Neural cell (in vitro differentiated cells): ENCODE measurements at regions not wholly inside any gene's neighbourhood (a gene's known extent, or its start where the extent isn't known, plus 50 kb on each side); places are given as distances from the start of the nearest gene placed in this dataset.

Experiments used
- H2AFZ ChIP-seq: fragments of 200-600, 300-800 bp; sonication (generic), shearing (Covaris generic); 2 replicates; pipeline ENCODE4 v1.6.0; 2014; ENCODE audit warnings: low read depth, mild to moderate bottlenecking, antibody characterized with exemption, low read length, moderate library complexity
- H3F3A ChIP-seq: fragments of 200-600 bp; shearing (Covaris generic); 2 replicates; pipeline ENCODE4 v1.6.1; 2016; ENCODE audit warnings: mild to moderate bottlenecking, moderate library complexity, mixed read lengths, antibody characterized with exemption, low read length; ENCODE audit not compliant: insufficient read depth, poor library complexity, severe bottlenecking
- H3K27ac ChIP-seq: fragments of 200-600, 300-800 bp; sonication (generic), shearing (Covaris generic); 2 replicates; pipeline ENCODE4 v1.5.1; 2014; ENCODE audit warnings: mild to moderate bottlenecking, low read length, moderate library complexity
- H3K27me3 ChIP-seq: fragments of 300-800, 200-600 bp; sonication (generic), shearing (Covaris generic); 2 replicates; pipeline ENCODE4 v1.6.0; 2014; ENCODE audit warnings: mild to moderate bottlenecking, low read depth, low read length, moderate library complexity; ENCODE audit not compliant: insufficient read depth
- H3K36me3 ChIP-seq: fragments of 300-800, 200-600 bp; sonication (generic), shearing (Covaris generic); 2 replicates; pipeline ENCODE4 v1.5.1; 2014; ENCODE audit warnings: mild to moderate bottlenecking, antibody characterized with exemption, low read length, moderate library complexity; ENCODE audit not compliant: insufficient read depth
- H3K4me2 ChIP-seq: fragments of 300-800, 200-600 bp; sonication (generic), shearing (Covaris generic); 2 replicates; pipeline ENCODE4 v1.6.0; 2014; ENCODE audit warnings: mild to moderate bottlenecking, low read length
- H3K4me3 ChIP-seq: fragments of 300-800, 200-600 bp; sonication (generic), shearing (Covaris generic); 2 replicates; pipeline ENCODE4 v1.5.1; 2014; ENCODE audit warnings: mild to moderate bottlenecking, low read length, moderate library complexity
- H3K79me2 ChIP-seq: fragments of 200-600 bp; shearing (Covaris generic); replicated peaks from 2 replicates; pipeline ENCODE4 v1.6.0; 2014; ENCODE audit warnings: mild to moderate bottlenecking, low read length, moderate library complexity; ENCODE audit not compliant: insufficient read depth
- H3K9ac ChIP-seq: fragments of 300-800, 200-600 bp; sonication (generic), shearing (Covaris generic); 2 replicates; pipeline ENCODE4 v1.6.1; 2016; ENCODE audit warnings: mild to moderate bottlenecking, low read length, mixed read lengths
- H3K9me2 ChIP-seq: fragments of 200-600 bp; shearing (Covaris generic); 2 replicates; pipeline ENCODE4 v1.6.1; 2016; ENCODE audit warnings: mild to moderate bottlenecking, low read length, mixed read lengths; ENCODE audit not compliant: insufficient read depth
- H3K9me3 ChIP-seq: fragments of 200-600, 300-800 bp; sonication (generic), shearing (Covaris generic); 2 replicates; pipeline ENCODE4 v1.6.1; 2016; ENCODE audit warnings: mild to moderate bottlenecking, mixed run types, low read length, moderate library complexity, mixed read lengths
- H4K20me1 ChIP-seq: fragments of 200-600 bp; shearing (Covaris generic); 2 replicates; pipeline ENCODE4 v1.6.1; 2016; ENCODE audit warnings: mild to moderate bottlenecking, mixed run types; ENCODE audit not compliant: insufficient read depth
- CTCF ChIP-seq: fragments of 450-650 bp; IDR thresholded peaks from 2 replicates; pipeline ENCODE4 v1.5.1; 2014; ENCODE audit warnings: antibody characterized with exemption, mild to moderate bottlenecking, moderate library complexity; ENCODE audit not compliant: poor library complexity, severe bottlenecking
- EP300 ChIP-seq: fragments of 450-650 bp; conservative IDR thresholded peaks from 2 replicates; pipeline ENCODE4 v1.6.1; 2014; ENCODE audit warnings: antibody characterized with exemption, mild to moderate bottlenecking, moderate library complexity; ENCODE audit not compliant: poor library complexity, severe bottlenecking
- EZH2 ChIP-seq: fragments of 200-600, 300-800 bp; shearing (Covaris generic), sonication (generic); IDR thresholded peaks from 2 replicates; pipeline ENCODE4 v1.6.1; 2014; ENCODE audit warnings: antibody characterized with exemption, low read length, borderline replicate concordance, mild to moderate bottlenecking; ENCODE audit not compliant: insufficient read depth, poor library complexity, severe bottlenecking
- MXI1 ChIP-seq: fragments of 450-650 bp; conservative IDR thresholded peaks from 2 replicates; pipeline ENCODE4 v1.6.1; 2014; ENCODE audit warnings: antibody characterized with exemption, mild to moderate bottlenecking; ENCODE audit not compliant: poor library complexity, severe bottlenecking
- POLR2AphosphoS5 ChIP-seq: IDR thresholded peaks from 2 replicates; pipeline ENCODE4 v1.6.1; 2012
- RAD21 ChIP-seq: fragments of 450-650 bp; conservative IDR thresholded peaks from 2 replicates; pipeline ENCODE4 v1.6.1; 2014; ENCODE audit warnings: antibody characterized with exemption, mild to moderate bottlenecking, moderate library complexity
- SMC3 ChIP-seq: fragments of 450-650 bp; conservative IDR thresholded peaks from 2 replicates; pipeline ENCODE4 v1.6.1; 2014; ENCODE audit warnings: antibody characterized with exemption, mild to moderate bottlenecking, moderate library complexity; ENCODE audit not compliant: poor library complexity
- TAF1 ChIP-seq: IDR thresholded peaks from 2 replicates; pipeline ENCODE4 v1.6.1; 2012; ENCODE audit warnings: low read depth
- TF ChIP-seq, protein P1 (sequence below): IDR thresholded peaks from 2 replicates; pipeline ENCODE4 v1.6.1; 2012; ENCODE audit warnings: borderline replicate concordance

- no peak overlapping the region for H3K27ac ChIP-seq
- H3K36me3 ChIP-seq = no peaks in the 10 kb centered on the region
- H3K9me3 ChIP-seq = no peaks in the 10 kb centered on the region
- H3K4me3 ChIP-seq = no peak overlapping the region
- H3F3A ChIP-seq = no peaks in the 10 kb centered on the region
- no peaks in the 10 kb centered on the region for H3K27me3 ChIP-seq
- no peak overlapping the region for H3K4me2 ChIP-seq
- H4K20me1 ChIP-seq = no peaks in the 10 kb centered on the region
- no peak overlapping the region for H3K9ac ChIP-seq
- H2AFZ ChIP-seq = no peak overlapping the region
- no peaks in the 10 kb centered on the region for H3K9me2 ChIP-seq
- TF ChIP-seq EP300 (no peak), POLR2AphosphoS5 (no peak), MXI1 (no peak), CTCF (no peak), SMC3 (no peak), RAD21 (no peak), TAF1 (no peak), EZH2 (no peak)
- TF ChIP-seq, protein P1, sequence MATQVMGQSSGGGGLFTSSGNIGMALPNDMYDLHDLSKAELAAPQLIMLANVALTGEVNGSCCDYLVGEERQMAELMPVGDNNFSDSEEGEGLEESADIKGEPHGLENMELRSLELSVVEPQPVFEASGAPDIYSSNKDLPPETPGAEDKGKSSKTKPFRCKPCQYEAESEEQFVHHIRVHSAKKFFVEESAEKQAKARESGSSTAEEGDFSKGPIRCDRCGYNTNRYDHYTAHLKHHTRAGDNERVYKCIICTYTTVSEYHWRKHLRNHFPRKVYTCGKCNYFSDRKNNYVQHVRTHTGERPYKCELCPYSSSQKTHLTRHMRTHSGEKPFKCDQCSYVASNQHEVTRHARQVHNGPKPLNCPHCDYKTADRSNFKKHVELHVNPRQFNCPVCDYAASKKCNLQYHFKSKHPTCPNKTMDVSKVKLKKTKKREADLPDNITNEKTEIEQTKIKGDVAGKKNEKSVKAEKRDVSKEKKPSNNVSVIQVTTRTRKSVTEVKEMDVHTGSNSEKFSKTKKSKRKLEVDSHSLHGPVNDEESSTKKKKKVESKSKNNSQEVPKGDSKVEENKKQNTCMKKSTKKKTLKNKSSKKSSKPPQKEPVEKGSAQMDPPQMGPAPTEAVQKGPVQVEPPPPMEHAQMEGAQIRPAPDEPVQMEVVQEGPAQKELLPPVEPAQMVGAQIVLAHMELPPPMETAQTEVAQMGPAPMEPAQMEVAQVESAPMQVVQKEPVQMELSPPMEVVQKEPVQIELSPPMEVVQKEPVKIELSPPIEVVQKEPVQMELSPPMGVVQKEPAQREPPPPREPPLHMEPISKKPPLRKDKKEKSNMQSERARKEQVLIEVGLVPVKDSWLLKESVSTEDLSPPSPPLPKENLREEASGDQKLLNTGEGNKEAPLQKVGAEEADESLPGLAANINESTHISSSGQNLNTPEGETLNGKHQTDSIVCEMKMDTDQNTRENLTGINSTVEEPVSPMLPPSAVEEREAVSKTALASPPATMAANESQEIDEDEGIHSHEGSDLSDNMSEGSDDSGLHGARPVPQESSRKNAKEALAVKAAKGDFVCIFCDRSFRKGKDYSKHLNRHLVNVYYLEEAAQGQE = no peak
- no peaks in the 10 kb centered on the region for H3K79me2 ChIP-seq
These were observed 901.0 kb upstream of the CTNND2 start for GRCh38 chr5:12805165-12805698.

DNA sequence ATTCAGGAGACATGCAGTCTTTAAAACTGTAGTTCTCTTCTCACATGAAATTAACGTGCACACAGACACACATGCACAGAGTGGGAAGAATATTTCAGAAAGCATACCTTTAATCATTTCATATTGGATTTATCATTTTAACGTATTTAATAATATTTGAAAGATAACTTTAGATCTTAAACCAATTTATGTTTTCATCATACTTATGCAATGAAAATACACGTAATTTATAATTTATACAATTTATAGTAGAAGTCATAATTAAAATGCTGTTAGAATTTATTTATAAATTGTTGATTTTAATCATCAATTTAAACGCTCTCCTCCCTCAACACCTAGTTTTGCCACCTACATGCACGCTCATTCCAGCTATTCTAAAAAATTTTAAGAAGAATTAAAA is 894.9 kb upstream of the CTNND2 start:
- TF ChIP-seq MXI1 (no peak), SMC3 (no peak), CTCF (no peak), RAD21 (no peak), POLR2AphosphoS5 (no peak), EZH2 (no peak), TAF1 (no peak), EP300 (no peak)
- TF ChIP-seq, protein P1 = no peak
- no peaks in the 10 kb centered on the region for H3K36me3 ChIP-seq
- no peaks in the 10 kb centered on the region for H3F3A ChIP-seq
- H2AFZ ChIP-seq = no peak overlapping the region
- no peak overlapping the region for H3K4me2 ChIP-seq
- no peaks in the 10 kb centered on the region for H3K79me2 ChIP-seq
- no peak overlapping the region for H3K9ac ChIP-seq
- H3K27ac ChIP-seq = no peak overlapping the region
- H3K27me3 ChIP-seq = no peaks in the 10 kb centered on the region
- no peaks in the 10 kb centered on the region for H3K9me3 ChIP-seq
- H4K20me1 ChIP-seq = no peaks in the 10 kb centered on the region
- H3K4me3 ChIP-seq = no peak overlapping the region
- no peaks in the 10 kb centered on the region for H3K9me2 ChIP-seq
